OCI-LY3 (cell line): ENCODE measurements at regions not wholly inside any gene's neighbourhood (a gene's known extent, or its start where the extent isn't known, plus 50 kb on each side); places are given as distances from the start of the nearest gene placed in this dataset.

Experiments
- EZH2phosphoT487 ChIP-seq: fragments of 200-600 bp; shearing (Covaris generic); IDR thresholded peaks from 2 replicates; pipeline ENCODE4 v1.6.1; 2018; ENCODE audit warnings: antibody characterized with exemption, mixed run types, low read depth
- TF ChIP-seq, protein P1 (sequence below): fragments of 200-600, 300-600 bp; sonication (generic); IDR thresholded peaks from 2 replicates; pipeline ENCODE4 v1.5.1; 2014; ENCODE audit warnings: antibody characterized with exemption, low read length, low read depth

DNA sequence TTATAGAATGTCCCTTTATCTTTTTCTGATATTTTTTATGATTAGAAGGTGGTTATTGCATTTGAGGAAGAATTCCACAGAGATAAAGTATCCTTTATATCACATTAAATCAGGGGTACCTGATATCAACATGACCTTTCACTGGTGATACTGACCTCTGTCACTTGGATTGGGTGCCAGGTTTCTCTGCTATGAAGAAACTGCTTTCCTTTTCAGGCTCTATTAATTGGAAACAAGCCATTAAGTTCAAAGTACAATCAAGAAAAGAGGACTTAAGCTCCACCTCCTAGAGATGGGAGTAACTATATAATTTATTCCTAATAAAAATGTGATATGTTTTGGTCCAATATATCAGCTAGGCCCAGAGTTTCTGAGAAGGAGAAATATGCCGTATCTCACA is 514.6 kb upstream of the TYRP1 start:
- TF ChIP-seq, protein P1, sequence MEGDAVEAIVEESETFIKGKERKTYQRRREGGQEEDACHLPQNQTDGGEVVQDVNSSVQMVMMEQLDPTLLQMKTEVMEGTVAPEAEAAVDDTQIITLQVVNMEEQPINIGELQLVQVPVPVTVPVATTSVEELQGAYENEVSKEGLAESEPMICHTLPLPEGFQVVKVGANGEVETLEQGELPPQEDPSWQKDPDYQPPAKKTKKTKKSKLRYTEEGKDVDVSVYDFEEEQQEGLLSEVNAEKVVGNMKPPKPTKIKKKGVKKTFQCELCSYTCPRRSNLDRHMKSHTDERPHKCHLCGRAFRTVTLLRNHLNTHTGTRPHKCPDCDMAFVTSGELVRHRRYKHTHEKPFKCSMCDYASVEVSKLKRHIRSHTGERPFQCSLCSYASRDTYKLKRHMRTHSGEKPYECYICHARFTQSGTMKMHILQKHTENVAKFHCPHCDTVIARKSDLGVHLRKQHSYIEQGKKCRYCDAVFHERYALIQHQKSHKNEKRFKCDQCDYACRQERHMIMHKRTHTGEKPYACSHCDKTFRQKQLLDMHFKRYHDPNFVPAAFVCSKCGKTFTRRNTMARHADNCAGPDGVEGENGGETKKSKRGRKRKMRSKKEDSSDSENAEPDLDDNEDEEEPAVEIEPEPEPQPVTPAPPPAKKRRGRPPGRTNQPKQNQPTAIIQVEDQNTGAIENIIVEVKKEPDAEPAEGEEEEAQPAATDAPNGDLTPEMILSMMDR: no peak
- TF ChIP-seq EZH2phosphoT487: no peak
